Mammary epithelial cell (primary cell): ENCODE measurements at regions not wholly inside any gene's neighbourhood (a gene's known extent, or its start where the extent isn't known, plus 50 kb on each side); places are given as distances from the start of the nearest gene placed in this dataset.

ENCODE experiments used
- EZH2 ChIP-seq: IDR thresholded peaks from 2 replicates; pipeline ENCODE4 v1.6.1; 2012; ENCODE audit warnings: low read length, inconsistent platforms, borderline replicate concordance
- TF ChIP-seq, protein P1 (sequence below), 2 donors: IDR thresholded peaks in 1 of 2; conservative IDR thresholded peaks in 1 of 2; 2 replicates each; pipeline ENCODE4 v1.5.1; 2011 to 2012; ENCODE audit warnings: inconsistent platforms in 2 of 2, low read length in 2 of 2, mild to moderate bottlenecking in 2 of 2, control low read depth in 1 of 2, low read depth in 1 of 2; ENCODE audit not compliant: insufficient read depth in 1 of 2; ENCODE audit errors: extremely low read depth in 1 of 2

DNA sequence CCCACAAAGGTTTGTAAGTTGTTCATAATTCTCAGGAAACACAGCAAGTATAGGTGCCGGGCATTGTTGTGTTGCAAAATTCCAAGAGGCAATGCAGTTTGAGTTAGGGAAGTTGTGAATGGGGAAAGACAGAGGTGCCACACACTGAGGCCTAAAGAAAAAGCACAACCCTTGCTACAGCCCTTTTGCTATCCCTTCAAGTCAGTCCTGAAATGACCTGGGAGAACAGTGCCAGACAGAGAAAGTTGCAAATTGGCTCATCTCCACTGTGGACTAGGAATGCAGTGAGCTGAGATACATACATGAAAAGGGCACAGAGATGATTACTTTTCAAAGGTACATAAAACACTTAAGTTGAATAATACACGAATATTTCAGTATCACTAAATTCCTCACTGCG is 213.3 kb upstream of the TMTC1 start:
- TF ChIP-seq, protein P1, sequence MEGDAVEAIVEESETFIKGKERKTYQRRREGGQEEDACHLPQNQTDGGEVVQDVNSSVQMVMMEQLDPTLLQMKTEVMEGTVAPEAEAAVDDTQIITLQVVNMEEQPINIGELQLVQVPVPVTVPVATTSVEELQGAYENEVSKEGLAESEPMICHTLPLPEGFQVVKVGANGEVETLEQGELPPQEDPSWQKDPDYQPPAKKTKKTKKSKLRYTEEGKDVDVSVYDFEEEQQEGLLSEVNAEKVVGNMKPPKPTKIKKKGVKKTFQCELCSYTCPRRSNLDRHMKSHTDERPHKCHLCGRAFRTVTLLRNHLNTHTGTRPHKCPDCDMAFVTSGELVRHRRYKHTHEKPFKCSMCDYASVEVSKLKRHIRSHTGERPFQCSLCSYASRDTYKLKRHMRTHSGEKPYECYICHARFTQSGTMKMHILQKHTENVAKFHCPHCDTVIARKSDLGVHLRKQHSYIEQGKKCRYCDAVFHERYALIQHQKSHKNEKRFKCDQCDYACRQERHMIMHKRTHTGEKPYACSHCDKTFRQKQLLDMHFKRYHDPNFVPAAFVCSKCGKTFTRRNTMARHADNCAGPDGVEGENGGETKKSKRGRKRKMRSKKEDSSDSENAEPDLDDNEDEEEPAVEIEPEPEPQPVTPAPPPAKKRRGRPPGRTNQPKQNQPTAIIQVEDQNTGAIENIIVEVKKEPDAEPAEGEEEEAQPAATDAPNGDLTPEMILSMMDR (conservative IDR thresholded peaks at IDR 0.05 in 1 of 2, IDR thresholded peaks at IDR 0.05 in 1 of 2; ENCODE audit: extremely low read depth in 1 of 2, insufficient read depth in 1 of 2, low read depth in 1 of 2, low read length in 2 of 2), result no peak
- TF ChIP-seq EZH2, result no peak
